ENCODE measurements at regions not wholly inside any gene's neighbourhood (a gene's known extent, or its start where the extent isn't known, plus 50 kb on each side); places are given as distances from the start of the nearest gene placed in this dataset.

DNA sequence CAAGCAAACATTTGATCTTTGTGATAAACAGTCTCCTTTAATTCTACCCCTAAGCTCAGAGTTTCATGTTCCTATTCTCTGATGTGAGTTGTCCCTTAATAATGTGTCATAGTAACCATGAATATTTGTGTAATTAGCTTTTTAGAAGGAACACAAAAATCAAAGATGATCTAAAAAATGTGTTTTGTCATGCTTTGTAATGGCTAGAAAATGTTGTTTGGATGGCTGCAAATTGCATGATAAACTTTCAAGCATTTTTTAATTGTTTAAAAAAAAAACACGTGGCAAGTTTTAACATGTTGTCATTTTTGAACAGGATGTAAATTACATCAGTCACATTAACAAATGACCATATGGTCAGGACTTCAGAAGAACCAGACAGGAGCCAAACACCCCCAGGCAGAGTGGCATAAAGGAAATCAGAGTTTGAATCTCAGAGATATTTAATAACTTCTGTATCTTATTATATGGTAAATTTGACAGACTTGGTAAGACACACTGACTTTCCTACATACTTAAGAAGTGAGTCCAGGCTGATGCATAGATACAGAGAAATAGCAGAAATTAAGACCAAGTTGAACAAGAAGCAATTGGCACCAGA, 223.9 kb upstream of the VEGFC start:
- intact Hi-C loops (cut with DNase I) = no loop called here
- no peak for DNase-seq (ENCODE audit: low spot score)

GRCh38 chr4:177023951-177024350, 231.2 kb upstream of the VEGFC start:
- intact Hi-C loops (cut with DNase I) = no loop called here
- no peak for DNase-seq (ENCODE audit: low spot score)

GRCh38 chr4:177032341-177032740, 239.6 kb upstream of the VEGFC start:
- no peak for DNase-seq (ENCODE audit: low spot score)
- intact Hi-C loops (cut with DNase I) = no loop called here

DNA sequence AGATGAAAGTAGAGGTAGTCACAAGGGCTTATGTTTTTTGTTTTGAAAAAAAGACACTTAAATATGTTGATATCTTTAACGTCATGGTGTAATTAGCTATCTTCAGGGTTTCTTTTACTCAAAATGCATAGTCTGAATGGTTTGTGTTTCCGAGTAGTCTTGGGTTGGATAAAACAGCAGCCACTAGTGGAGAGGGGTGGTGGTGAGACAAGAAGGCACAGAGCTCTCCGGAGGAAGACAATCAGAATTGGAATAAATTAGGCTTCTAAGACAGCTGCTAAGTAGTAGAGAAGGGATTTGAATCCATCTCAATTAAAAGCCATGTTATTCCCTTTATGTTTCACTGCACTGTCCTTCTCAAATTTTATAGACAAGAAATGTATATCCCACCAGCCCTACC, 240.4 kb upstream of the VEGFC start:
- no peak for DNase-seq (ENCODE audit: low spot score)
- intact Hi-C loops (cut with DNase I) = no loop called here

DNA sequence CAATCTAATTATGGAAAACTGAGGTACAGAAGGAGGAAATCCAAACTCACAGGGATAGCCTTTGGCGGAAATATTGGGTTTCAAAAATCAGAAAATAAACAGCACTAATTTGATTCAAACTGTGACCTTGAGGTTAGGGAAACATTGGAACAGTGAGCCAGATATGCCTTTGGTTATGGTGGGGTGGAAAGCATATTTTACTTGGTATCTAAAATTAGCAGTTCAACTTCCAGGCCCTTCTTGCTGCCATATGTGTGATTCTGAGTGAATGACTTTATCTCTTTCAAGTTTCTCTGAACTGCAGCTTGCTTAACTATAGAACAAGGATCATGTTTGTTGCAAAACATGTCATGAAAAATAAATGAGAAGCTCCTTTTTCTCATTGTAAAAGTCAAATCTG, 240.9 kb upstream of the VEGFC start:
- DNase-seq (ENCODE audit: low spot score) = no peak
- intact Hi-C loops (cut with DNase I) = no loop called here

DNA sequence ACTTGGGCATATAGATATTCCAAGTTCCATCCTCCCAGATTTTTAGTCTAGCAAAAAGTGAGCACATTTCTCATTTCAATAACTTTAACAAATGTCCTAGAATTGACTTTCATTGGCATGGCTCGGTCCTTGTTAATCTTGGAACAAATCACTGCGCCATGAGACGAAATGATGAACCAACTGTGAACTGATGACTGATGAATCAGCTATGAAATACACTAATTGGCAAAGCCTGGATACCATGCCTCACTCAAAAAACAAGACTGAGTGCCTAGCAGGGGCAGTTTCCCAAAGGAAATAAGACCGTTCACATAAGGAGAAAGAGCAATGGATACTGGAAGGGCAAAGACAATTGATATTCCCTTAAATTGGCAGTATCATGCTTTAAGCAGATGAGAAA, 248.6 kb upstream of the VEGFC start:
- no peak for DNase-seq (ENCODE audit: low spot score)

GRCh38 chr4:177047070-177047850, 254.5 kb upstream of the VEGFC start:
- intact Hi-C loops (cut with DNase I) = loop anchor here in 1 of 2 donors (10.0 kb wide), 1 partner anchor 252 kb away; the partner anchor contains the start of gene VEGFC
- no peak for DNase-seq (ENCODE audit: low spot score)

More for the DNA sequence above, 248.6 kb upstream of the VEGFC start:
- intact Hi-C loops (cut with DNase I) = loop anchor here in 1 of 2 donors (10.0 kb wide), 1 partner anchor 247 kb away; the partner anchor contains the start of gene VEGFC

DNA sequence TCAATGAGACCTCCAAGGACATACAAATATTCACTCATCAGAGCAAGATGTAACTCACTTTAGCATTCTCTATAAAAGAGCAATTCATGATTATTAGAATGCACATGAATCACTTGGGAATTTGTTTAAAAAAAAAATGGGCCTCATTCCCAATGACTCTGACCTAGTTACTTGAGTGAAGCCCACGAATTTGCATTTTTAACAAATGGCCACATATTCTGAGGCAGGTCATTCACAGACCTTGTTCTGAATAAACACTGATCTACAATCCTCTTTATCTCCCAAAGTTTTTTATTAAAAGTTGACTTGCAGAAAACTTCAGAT, 255.1 kb upstream of the VEGFC start:
- intact Hi-C loops (cut with DNase I) = loop anchor here in 1 of 2 donors (10.0 kb wide), 1 partner anchor 253 kb away; the partner anchor contains the start of gene VEGFC
- no peak for DNase-seq (ENCODE audit: low spot score)

DNA sequence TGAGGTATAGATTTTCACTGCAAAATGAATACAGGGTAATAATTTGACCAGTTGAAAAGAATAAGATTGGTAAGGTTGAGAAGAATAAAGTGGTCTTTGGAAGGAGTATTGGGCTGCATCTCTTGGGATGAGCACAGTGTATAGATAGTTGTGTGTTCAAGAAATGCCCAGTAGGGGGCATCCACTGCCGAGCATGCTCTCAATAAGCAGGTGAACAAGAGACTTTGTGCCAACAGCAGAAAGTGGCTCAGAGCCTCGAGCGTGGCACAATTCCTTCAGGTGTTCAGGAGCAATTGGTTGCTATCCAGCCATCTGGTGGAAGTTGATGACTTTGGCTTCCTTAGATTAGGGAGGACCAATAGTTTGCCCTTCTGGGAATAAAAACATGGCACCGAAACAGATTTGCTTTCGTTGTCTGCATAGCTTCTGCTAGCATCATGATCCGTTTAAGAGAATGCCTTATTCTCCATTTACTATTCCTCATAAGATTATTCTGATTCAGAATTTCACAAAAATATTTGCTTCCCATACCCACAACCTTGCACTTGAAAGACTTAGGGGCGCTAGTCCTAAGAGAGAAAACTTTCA, 258.1 kb upstream of the NEIL3 start:
- intact Hi-C loops (cut with DNase I) = loop anchor here in 1 of 2 donors (5.0 kb wide), 1 partner anchor 859 kb away; no protein-coding TSS in a partner anchor

GRCh38 chr4:177052211-177052934, 257.3 kb upstream of the NEIL3 start:
- intact Hi-C loops (cut with DNase I) = loop anchor here in 1 of 2 donors (5.0 kb wide), 1 partner anchor 860 kb away; no protein-coding TSS in a partner anchor
- no peak for DNase-seq (ENCODE audit: low spot score)

More for the DNA sequence above, 258.1 kb upstream of the NEIL3 start:
- no peak for DNase-seq (ENCODE audit: low spot score)

GRCh38 chr4:177057186-177057585, 252.5 kb upstream of the NEIL3 start:
- DNase-seq (ENCODE audit: low spot score) = no peak
- intact Hi-C loops (cut with DNase I) = no loop called here

- DNase-seq (ENCODE audit: low spot score) = no peak
- intact Hi-C loops (cut with DNase I) = no loop called here
Measured at GRCh38 chr4:177064116-177064515, 245.6 kb upstream of the NEIL3 start.

DNA sequence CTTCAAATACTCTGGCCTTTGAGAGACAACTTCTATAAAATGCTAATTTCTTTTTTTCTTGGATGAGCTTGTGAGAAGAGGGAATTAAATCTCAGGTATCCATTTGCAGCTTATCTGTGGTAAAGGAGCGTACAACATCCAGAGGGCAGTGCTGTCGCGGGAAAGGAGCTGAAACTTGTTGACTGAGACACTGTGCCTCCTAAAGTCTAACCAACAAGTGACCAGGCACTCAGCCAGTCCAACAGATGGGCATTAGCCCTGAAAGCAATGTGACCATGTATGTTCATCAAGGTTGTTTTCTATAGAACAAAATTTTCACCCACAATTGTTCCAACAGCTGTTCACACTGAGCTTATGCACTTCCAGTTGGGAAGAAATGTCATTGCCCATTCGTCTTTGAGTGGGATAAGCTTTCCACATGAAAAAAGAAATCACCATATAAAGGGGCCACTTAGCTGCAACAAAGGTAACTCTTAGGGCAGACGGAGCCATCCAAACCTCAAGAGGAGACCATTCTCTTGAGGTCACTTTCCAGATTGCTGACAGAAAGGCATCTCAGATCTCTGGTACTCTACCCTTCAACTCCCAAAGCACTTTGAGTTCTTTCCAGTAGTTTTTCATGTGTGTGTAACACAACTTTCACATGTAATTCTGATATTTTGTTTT, 244.8 kb upstream of the NEIL3 start:
- no peak for DNase-seq (ENCODE audit: low spot score)
- intact Hi-C loops (cut with DNase I) = no loop called here

- intact Hi-C loops (cut with DNase I) = no loop called here
- DNase-seq (ENCODE audit: low spot score) = no peak
Measured at GRCh38 chr4:177066746-177067145, 242.9 kb upstream of the NEIL3 start.

GRCh38 chr4:177070533-177071058, 239.1 kb upstream of the NEIL3 start:
- no peak for DNase-seq (ENCODE audit: low spot score)
- intact Hi-C loops (cut with DNase I) = loop anchor here in 1 of 2 donors (10.0 kb wide), 1 partner anchor 404 kb away; no protein-coding TSS in a partner anchor

GRCh38 chr4:177077095-177077971, 232.3 kb upstream of the NEIL3 start:
- DNase-seq (ENCODE audit: low spot score) = no peak
- intact Hi-C loops (cut with DNase I) = loop anchor here in 1 of 2 donors (10.0 kb wide), 1 partner anchor 397 kb away; no protein-coding TSS in a partner anchor

GRCh38 chr4:177079327-177079726, 230.3 kb upstream of the NEIL3 start:
- no peak for DNase-seq (ENCODE audit: low spot score)
- intact Hi-C loops (cut with DNase I) = loop anchor here in 1 of 2 donors (10.0 kb wide), 1 partner anchor 395 kb away; no protein-coding TSS in a partner anchor

GRCh38 chr4:177080388-177080787, 229.3 kb upstream of the NEIL3 start:
- intact Hi-C loops (cut with DNase I) = no loop called here
- no peak for DNase-seq (ENCODE audit: low spot score)

All from posterior vena cava (tissue), 2 donors.